ENCODE measurements at regions not wholly inside any gene's neighbourhood (a gene's known extent, or its start where the extent isn't known, plus 50 kb on each side); places are given as distances from the start of the nearest gene placed in this dataset.

GRCh38 chr4:81921751-81922159, 450.0 kb upstream of the RASGEF1B start:
- no peak for DNase-seq

- DNase-seq: no peak
Measured at GRCh38 chr4:81919810-81920209, 448.1 kb upstream of the RASGEF1B start.

- DNase-seq: no peak
Measured at GRCh38 chr4:81919223-81919622, 447.5 kb upstream of the RASGEF1B start.

GRCh38 chr4:81915430-81915829, 443.7 kb upstream of the RASGEF1B start:
- DNase-seq: no peak

- no peak for DNase-seq
Measured at GRCh38 chr4:81914623-81915022, 442.9 kb upstream of the RASGEF1B start.

GRCh38 chr4:81913427-81913879, 441.7 kb upstream of the RASGEF1B start:
- peak; percentile 71 for DNase-seq

GRCh38 chr4:81912376-81913030, 440.8 kb upstream of the RASGEF1B start:
- no peak for DNase-seq

- DNase-seq: no peak
Measured at GRCh38 chr4:81906905-81907304, 435.2 kb upstream of the RASGEF1B start.

GRCh38 chr4:81905971-81906370, 434.3 kb upstream of the RASGEF1B start:
- DNase-seq: no peak

- no peak for DNase-seq
Measured at GRCh38 chr4:81904121-81904520, 432.4 kb upstream of the RASGEF1B start.

GRCh38 chr4:81903212-81903611, 431.5 kb upstream of the RASGEF1B start:
- no peak for DNase-seq

GRCh38 chr4:81898862-81899504, 427.3 kb upstream of the RASGEF1B start:
- no peak for DNase-seq

- no peak for DNase-seq
Measured at GRCh38 chr4:81896936-81897335, 425.2 kb upstream of the RASGEF1B start.

GRCh38 chr4:81891005-81891996, 419.6 kb upstream of the RASGEF1B start:
- no peak for DNase-seq

GRCh38 chr4:81884986-81885385, 413.3 kb upstream of the RASGEF1B start:
- DNase-seq: no peak

- DNase-seq: no peak
Measured at GRCh38 chr4:81883530-81884450, 412.1 kb upstream of the RASGEF1B start.

GRCh38 chr4:81883004-81883403, 411.3 kb upstream of the RASGEF1B start:
- DNase-seq: no peak

GRCh38 chr4:81881855-81882621, 410.3 kb upstream of the RASGEF1B start:
- DNase-seq: no peak

- no peak for DNase-seq
Measured at GRCh38 chr4:81876106-81876505, 404.4 kb upstream of the RASGEF1B start.

GRCh38 chr4:81874661-81875515, 403.2 kb upstream of the RASGEF1B start:
- no peak for DNase-seq

- no peak for DNase-seq
Measured at GRCh38 chr4:81870275-81870674, 398.6 kb upstream of the RASGEF1B start.

All from stimulated activated CD8-positive, alpha-beta memory T cell treated with anti-CD3 and anti-CD28 coated beads, Interleukin-4, amount 100 ng/mL, for 48 hours (primary cell).